PC-3 (cell line): ENCODE measurements at regions not wholly inside any gene's neighbourhood (a gene's known extent, or its start where the extent isn't known, plus 50 kb on each side); places are given as distances from the start of the nearest gene placed in this dataset.

Experiments used
- CTCF ChIP-seq: fragments of 300-600 bp; sonication (generic); conservative IDR thresholded peaks from 2 replicates; pipeline ENCODE4 v1.5.1; 2017; ENCODE audit warnings: antibody characterized with exemption, low read depth, mild to moderate bottlenecking, low read length
- EZH2 ChIP-seq: fragments of 300-600 bp; sonication (generic); IDR thresholded peaks from one replicate; pipeline ENCODE4 v1.6.1; 2017; ENCODE audit warnings: antibody characterized with exemption, mild to moderate bottlenecking, low read length; ENCODE audit not compliant: unreplicated experiment

GRCh38 chr1:29698626-29699025 is 462.3 kb downstream of the PTPRU start:
- TF ChIP-seq CTCF (no peak), EZH2 (no peak)
